Heart right ventricle (tissue), 16 donors: ENCODE measurements at regions not wholly inside any gene's neighbourhood (a gene's known extent, or its start where the extent isn't known, plus 50 kb on each side); places are given as distances from the start of the nearest gene placed in this dataset.

Experiments
- ATAC-seq, 8 donors: fragments of 200-7000 bp; cut with Tn5 transposase; one replicate each; pipeline ENCODE4 v1.9.1; 2020; ENCODE audit warnings: mild to moderate bottlenecking in 8 of 8, moderate library complexity in 8 of 8, moderate number of reproducible peaks in 1 of 8
- DNase-seq, 2 donors: peaks; one replicate each; pipeline ENCODE4 v3.0.0-alpha.2; 2020
- H3K27ac ChIP-seq, 10 donors: fragments of 200-600 bp; sonication (generic) in 2 of 10; one replicate each; pipeline versions ENCODE4 v1.5.0 to v1.8.0; 2020 to 2022; ENCODE audit warnings: mild to moderate bottlenecking in 3 of 10
- H3K27me3 ChIP-seq, 7 donors: fragments of 200-600 bp; one replicate each; pipeline ENCODE4 v1.8.0; 2021 to 2022; ENCODE audit warnings: mild to moderate bottlenecking in 2 of 7
- H3K36me3 ChIP-seq, 9 donors: fragments of 200-600 bp; sonication (generic) in 1 of 9; one replicate each; pipeline versions ENCODE4 v1.5.0 to v1.8.0; 2020 to 2022; ENCODE audit warnings: mild to moderate bottlenecking in 2 of 9
- H3K4me1 ChIP-seq, 9 donors: fragments of 200-600 bp; sonication (generic) in 1 of 9; one replicate each; pipeline versions ENCODE4 v1.5.0 to v1.8.0; 2020 to 2022; ENCODE audit warnings: mild to moderate bottlenecking in 4 of 9
- H3K4me3 ChIP-seq, 10 donors: fragments of 200-600 bp; sonication (generic) in 2 of 10; one replicate each; pipeline versions ENCODE4 v1.5.0 to v1.8.0; 2020 to 2022; ENCODE audit warnings: mild to moderate bottlenecking in 7 of 10, moderate library complexity in 2 of 10
- H3K9me3 ChIP-seq, 11 donors: fragments of 200-600 bp in 10 of 11; sonication (generic) in 2 of 11; one replicate each; pipeline versions ENCODE4 v1.5.0 to v1.8.0; 2013 to 2022; ENCODE audit warnings: mild to moderate bottlenecking in 2 of 11, control low read depth in 1 of 11, moderate library complexity in 1 of 11
- WGBS, 2 donors: extraction: QIAGEN DNeasy Blood & Tissue Kit; methylation state at CpG; one replicate each; pipeline ENCODE4 v1.1.7; 2013; ENCODE audit warnings: inconsistent platforms in 1 of 2; 5-methylcytosine and 5-hydroxymethylcytosine counted together
- intact Hi-C, 10 donors: fragments of 100-400 bp; cut with DNase I; formaldehyde crosslinking; loops; one replicate each; pipeline versions ENCODE4 v1.11.1 to v1.14.2; 2022
- TF ChIP-seq, protein P1 (sequence below), 9 donors: fragments of 200-600 bp; sonication (generic) in 2 of 9; IDR thresholded peaks; one replicate each; pipeline versions ENCODE4 v1.5.0 to v1.8.0; 2021 to 2022; ENCODE audit warnings: antibody characterized with exemption in 9 of 9, mild to moderate bottlenecking in 5 of 9, moderate library complexity in 1 of 9
- donor health status: Arrhythmogenic right ventricular cardiomyopathy.
- donor health status: ischemic (EF 13 %, LVEDD 7.1; RV severe dilation, severe dysfunction).
- donor health status: healthy with polysubstance abuse.
- donor health status: DM: no; HTN: yes; CAD: no.
- donor health status: DM: no; HTN: no; CAD: no.
- donor health status: ischemic (EF 25% LVEDD 6.9; RV normal size, moderate dysfunction).
- donor health status: ischemic (EF 25% LVEDD 5.7; RV mildly dilated, moderate dysfunction).
- donor health status: healthy.
- donor health status: DM: yes; HTN: yes; CAD: no.
- donor health status: Ischemic cardiomyopathy.
- donor health status: ischemic (EF 35%, LVEDD 5.7; RV mildly dilated, moderate dysfunction).
- donor health status: nonischemic (EF 11% LVEDD 7.7; RV severe dilation, severe dysfunction).
- donor health status: DM: yes; HTN: yes; CAD: no.
- donor health status: PGD.
- donor health status: ischemic (EF 29% LVEDD 5.4; RV normal size, mild dysfunction).
- donor health status: nonischemic (EF 23%, LVEDD 6.1; RV moderate dilation, normal function).

DNA sequence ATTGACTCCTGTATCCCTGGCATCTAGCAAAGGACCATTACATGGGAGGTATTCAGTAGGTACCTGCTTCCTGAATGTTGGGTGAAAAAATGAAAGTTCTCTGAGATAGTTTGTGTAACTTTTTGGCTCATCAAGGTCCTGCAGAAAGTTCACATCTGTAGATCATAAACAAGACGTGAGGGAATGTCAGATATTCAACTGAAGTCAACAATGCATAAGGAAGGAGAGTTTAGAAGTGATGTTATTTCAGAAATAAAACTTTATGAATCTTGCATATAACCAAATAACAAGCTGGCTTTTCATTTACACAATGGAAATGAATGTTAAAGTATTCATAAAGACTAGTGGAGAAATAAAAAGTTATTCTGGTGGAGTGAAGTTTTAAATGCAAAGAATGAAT is 73.4 kb upstream of the RBMS3 start:
- Histone ChIP-seq H3K4me3 (no peak overlapping the region), H3K4me1 (peaks cover 0 to 6% (median 0%) of the 10 kb centered on the region in 9 donors), H3K36me3 (no peaks in the 10 kb centered on the region), H3K27me3 (no peaks in the 10 kb centered on the region), H3K9me3 (no peaks in the 10 kb centered on the region), H3K27ac (no peak overlapping the region)
- TF ChIP-seq, protein P1, sequence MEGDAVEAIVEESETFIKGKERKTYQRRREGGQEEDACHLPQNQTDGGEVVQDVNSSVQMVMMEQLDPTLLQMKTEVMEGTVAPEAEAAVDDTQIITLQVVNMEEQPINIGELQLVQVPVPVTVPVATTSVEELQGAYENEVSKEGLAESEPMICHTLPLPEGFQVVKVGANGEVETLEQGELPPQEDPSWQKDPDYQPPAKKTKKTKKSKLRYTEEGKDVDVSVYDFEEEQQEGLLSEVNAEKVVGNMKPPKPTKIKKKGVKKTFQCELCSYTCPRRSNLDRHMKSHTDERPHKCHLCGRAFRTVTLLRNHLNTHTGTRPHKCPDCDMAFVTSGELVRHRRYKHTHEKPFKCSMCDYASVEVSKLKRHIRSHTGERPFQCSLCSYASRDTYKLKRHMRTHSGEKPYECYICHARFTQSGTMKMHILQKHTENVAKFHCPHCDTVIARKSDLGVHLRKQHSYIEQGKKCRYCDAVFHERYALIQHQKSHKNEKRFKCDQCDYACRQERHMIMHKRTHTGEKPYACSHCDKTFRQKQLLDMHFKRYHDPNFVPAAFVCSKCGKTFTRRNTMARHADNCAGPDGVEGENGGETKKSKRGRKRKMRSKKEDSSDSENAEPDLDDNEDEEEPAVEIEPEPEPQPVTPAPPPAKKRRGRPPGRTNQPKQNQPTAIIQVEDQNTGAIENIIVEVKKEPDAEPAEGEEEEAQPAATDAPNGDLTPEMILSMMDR (IDR thresholded peaks at IDR 0.05) = no peak
- DNase-seq (no peak), ATAC-seq (no peak)
- intact Hi-C loops = no loop called here
- WGBS, 2 donors = 83 to 84% methylated on average over 1 of the region's 1 CpG

DNA sequence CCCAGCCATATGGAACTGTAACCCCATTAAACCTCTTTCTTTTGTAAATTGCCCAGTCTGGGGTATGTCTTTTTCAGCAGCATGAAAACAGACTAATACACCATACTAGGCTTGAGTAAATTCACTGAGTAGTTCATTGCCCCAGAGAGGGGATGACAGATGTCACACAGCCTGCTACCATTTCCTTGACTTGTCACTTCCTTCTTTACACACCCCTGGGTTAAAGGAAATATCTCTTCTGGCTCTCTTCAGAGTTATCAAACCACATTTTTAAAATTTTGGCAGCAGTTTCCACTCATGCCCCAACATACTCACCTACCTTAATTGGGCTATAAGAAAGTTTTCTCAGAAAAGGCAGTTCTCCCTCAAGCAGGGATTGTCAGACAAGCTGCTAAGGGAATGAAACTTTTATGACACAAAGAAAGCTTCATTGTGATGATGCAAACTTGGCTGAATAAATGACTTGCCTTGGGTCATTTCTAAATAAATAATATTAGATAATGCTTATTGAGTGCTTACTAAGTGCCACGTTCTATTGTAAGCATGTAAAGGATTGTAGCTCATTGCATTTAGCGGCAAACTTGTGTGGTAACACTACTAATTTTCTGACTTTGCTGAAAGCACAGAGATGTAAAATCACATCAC is 68.0 kb upstream of the RBMS3 start:
- no peak for DNase-seq
- no peak for ATAC-seq
- no peak overlapping the region for H3K4me3 ChIP-seq
- peaks cover 0 to 6% (median 0%) of the 10 kb centered on the region in 9 donors for H3K4me1 ChIP-seq
- H3K36me3 ChIP-seq = no peaks in the 10 kb centered on the region
- WGBS, 2 donors = 90 to 92% methylated on average over 2 of the region's 2 CpGs
- TF ChIP-seq, protein P1 (IDR thresholded peaks at IDR 0.05) = no peak
- H3K27me3 ChIP-seq = no peaks in the 10 kb centered on the region
- H3K9me3 ChIP-seq = no peaks in the 10 kb centered on the region
- no peak overlapping the region for H3K27ac ChIP-seq
- intact Hi-C loops = no loop called here

DNA sequence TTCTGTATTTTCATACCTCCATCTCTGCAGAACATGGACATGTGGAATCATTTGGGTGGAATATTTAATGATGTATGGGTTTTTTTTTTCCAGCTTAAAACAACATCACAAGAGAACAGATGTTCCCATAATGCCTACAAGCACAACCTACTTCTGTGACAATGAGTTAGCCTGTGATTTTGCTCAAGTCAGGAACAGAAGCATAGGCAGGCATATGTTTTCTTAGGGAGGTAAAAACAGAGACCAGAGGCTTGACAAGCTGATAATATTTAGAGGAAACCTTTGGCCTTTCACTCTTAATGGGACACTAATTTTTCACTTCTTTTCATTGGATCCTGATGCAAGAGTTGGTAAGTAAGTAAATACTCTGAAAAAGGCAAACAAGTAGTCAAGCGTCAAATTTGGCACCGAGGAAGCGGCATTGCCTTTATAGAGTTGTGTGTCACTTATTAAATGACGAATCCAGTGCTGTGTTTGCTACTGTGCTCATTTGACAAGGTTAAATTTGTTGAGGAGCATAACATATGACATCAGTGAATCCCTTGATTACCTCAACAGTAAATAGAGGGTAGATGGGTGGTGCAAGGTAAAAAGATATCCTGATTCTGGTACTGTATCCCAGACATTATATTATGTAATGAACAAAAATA is 66.7 kb upstream of the RBMS3 start:
- Histone ChIP-seq H3K27me3 (no peaks in the 10 kb centered on the region), H3K4me1 (peaks cover 0 to 6% (median 0%) of the 10 kb centered on the region in 9 donors), H3K4me3 (no peak overlapping the region), H3K36me3 (no peaks in the 10 kb centered on the region), H3K9me3 (no peaks in the 10 kb centered on the region), H3K27ac (no peak overlapping the region)
- ATAC-seq = no peak
- no peak for DNase-seq
- 97% methylated on average over 4 of the region's 4 CpGs for WGBS, 2 donors
- TF ChIP-seq, protein P1 (IDR thresholded peaks at IDR 0.05) = no peak
- intact Hi-C loops = no loop called here

DNA sequence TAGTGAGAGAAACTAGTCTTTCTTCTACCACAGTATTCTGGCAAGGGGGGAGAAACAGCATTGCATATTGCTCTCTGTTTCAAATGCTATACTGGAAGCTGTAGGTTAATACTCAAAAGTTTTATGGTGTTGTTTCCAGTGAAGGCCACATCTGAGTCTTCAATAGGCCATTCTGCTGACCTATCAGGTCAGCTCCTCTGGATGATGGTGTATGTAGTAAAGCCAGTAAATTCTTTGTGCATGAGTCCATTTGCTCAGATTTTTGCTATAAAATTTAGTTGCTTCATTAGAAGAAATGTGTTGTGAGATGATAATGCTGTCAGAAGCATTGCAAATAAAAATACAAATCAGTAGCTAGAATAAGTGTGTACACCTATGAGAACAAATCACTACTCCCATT is 64.9 kb upstream of the RBMS3 start:
- no peak for DNase-seq
- H3K36me3 ChIP-seq = no peaks in the 10 kb centered on the region
- no peak overlapping the region for H3K27ac ChIP-seq
- no peak for ATAC-seq
- intact Hi-C loops = no loop called here
- H3K4me3 ChIP-seq = no peak overlapping the region
- no peaks in the 10 kb centered on the region for H3K9me3 ChIP-seq
- H3K27me3 ChIP-seq = no peaks in the 10 kb centered on the region
- TF ChIP-seq, protein P1 (IDR thresholded peaks at IDR 0.05) = no peak
- no peaks in the 10 kb centered on the region for H3K4me1 ChIP-seq
